Right lobe of liver (tissue), 6 donors: ENCODE measurements at regions not wholly inside any gene's neighbourhood (a gene's known extent, or its start where the extent isn't known, plus 50 kb on each side); places are given as distances from the start of the nearest gene placed in this dataset.

ENCODE experiments used
- ATAC-seq, 4 donors: fragments of 200-7000 bp; cut with Tn5 transposase; one replicate each; pipeline ENCODE4 v1.9.1; 2020; ENCODE audit warnings: mild to moderate bottlenecking in 4 of 4, moderate library complexity in 4 of 4
- DNase-seq, 3 donors: peaks; one replicate each; pipeline ENCODE4 v3.0.0-alpha.2; 2020
- H3K27ac ChIP-seq, 3 donors: fragments of 200-600 bp; one replicate each; pipeline ENCODE4 v1.8.0; 2022
- H3K27me3 ChIP-seq, 2 donors: fragments of 200-600 bp; one replicate each; pipeline ENCODE4 v1.8.0; 2022
- H3K36me3 ChIP-seq, 4 donors: fragments of 200-600 bp; sonication (generic) in 1 of 4; one replicate each; pipeline versions ENCODE4 v1.5.1 to v1.8.0; 2017 to 2022; ENCODE audit warnings: control low read depth in 1 of 4
- H3K4me1 ChIP-seq, 4 donors: fragments of 200-600 bp; sonication (generic) in 1 of 4; one replicate each; pipeline versions ENCODE4 v1.5.1 to v1.8.0; 2017 to 2022; ENCODE audit warnings: control low read depth in 1 of 4
- H3K4me3 ChIP-seq, 3 donors: fragments of 200-600 bp; one replicate each; pipeline ENCODE4 v1.8.0; 2022
- H3K9me3 ChIP-seq, 4 donors: fragments of 200-600 bp; sonication (generic) in 1 of 4; one replicate each; pipeline versions ENCODE4 v1.5.1 to v1.8.0; 2017 to 2022; ENCODE audit warnings: control low read depth in 1 of 4
- POLR2A ChIP-seq: fragments of 450-650 bp; IDR thresholded peaks from one replicate; pipeline ENCODE4 v1.6.1; 2017; ENCODE audit warnings: antibody characterized with exemption, mild to moderate bottlenecking
- WGBS: methylation state at CpG from one replicate; pipeline ENCODE4 v1.1.6; 2018; ENCODE audit warnings: low coverage, low lambda C conversion rate; ENCODE audit not compliant: insufficient coverage; ENCODE audit errors: missing lambda C conversion rate; 5-methylcytosine and 5-hydroxymethylcytosine counted together
- intact Hi-C, 2 donors: fragments of 100-400 bp; cut with DNase I; formaldehyde crosslinking; loops; one replicate each; pipeline versions ENCODE4 v1.11.2 to v1.14.1; 2022
- TF ChIP-seq, protein P1 (sequence below), 4 donors: fragments of 200-600 bp in 3 of 4; fragments of 450-650 bp in 1 of 4; IDR thresholded peaks; one replicate each; pipeline versions ENCODE4 v1.5.1 to v1.8.0; 2016 to 2022; ENCODE audit warnings: antibody characterized with exemption in 4 of 4, mild to moderate bottlenecking in 2 of 4
- donor health status: DM: no; HTN: yes; CAD: no.
- donor health status: DM: no; HTN: no; CAD: no.
- donor health status: DM: no; HTN: no; CAD: no.
- donor health status: DM: no; HTN: yes; CAD: no.
- donor health status: DM: no; HTN: yes; CAD: no.

DNA sequence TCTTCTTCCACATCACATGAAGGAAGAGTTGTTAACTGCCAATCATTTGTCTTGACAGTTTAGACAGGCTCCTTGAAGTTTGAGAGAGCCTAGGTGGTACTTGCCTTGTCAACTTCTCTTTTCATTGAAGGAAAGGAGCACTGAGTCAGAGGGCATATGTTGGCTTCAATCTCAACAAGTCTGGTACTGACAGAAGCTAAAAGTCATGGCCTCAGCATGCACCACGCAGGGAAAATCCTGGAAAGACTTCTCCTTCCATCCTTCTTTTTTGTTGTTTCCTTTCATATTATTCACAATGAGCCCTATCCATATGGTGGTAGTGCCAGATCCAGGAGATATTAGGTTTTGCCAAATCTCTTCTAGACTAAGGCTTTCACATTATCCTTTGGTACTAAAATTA lies 1272.5 kb downstream of the ROBO1 start:
- intact Hi-C loops = no loop called here
- WGBS = 38% methylated on average over 1 of the region's 1 CpG
- no peak overlapping the region for H3K4me3 ChIP-seq
- ATAC-seq (no peak), DNase-seq (no peak)
- no peaks in the 10 kb centered on the region for H3K27me3 ChIP-seq
- H3K36me3 ChIP-seq = no peaks in the 10 kb centered on the region
- no peak overlapping the region for H3K27ac ChIP-seq
- H3K4me1 ChIP-seq = no peaks in the 10 kb centered on the region
- TF ChIP-seq POLR2A = no peak
- TF ChIP-seq, protein P1, sequence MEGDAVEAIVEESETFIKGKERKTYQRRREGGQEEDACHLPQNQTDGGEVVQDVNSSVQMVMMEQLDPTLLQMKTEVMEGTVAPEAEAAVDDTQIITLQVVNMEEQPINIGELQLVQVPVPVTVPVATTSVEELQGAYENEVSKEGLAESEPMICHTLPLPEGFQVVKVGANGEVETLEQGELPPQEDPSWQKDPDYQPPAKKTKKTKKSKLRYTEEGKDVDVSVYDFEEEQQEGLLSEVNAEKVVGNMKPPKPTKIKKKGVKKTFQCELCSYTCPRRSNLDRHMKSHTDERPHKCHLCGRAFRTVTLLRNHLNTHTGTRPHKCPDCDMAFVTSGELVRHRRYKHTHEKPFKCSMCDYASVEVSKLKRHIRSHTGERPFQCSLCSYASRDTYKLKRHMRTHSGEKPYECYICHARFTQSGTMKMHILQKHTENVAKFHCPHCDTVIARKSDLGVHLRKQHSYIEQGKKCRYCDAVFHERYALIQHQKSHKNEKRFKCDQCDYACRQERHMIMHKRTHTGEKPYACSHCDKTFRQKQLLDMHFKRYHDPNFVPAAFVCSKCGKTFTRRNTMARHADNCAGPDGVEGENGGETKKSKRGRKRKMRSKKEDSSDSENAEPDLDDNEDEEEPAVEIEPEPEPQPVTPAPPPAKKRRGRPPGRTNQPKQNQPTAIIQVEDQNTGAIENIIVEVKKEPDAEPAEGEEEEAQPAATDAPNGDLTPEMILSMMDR (IDR thresholded peaks at IDR 0.05) = no peak
- no peaks in the 10 kb centered on the region for H3K9me3 ChIP-seq

DNA sequence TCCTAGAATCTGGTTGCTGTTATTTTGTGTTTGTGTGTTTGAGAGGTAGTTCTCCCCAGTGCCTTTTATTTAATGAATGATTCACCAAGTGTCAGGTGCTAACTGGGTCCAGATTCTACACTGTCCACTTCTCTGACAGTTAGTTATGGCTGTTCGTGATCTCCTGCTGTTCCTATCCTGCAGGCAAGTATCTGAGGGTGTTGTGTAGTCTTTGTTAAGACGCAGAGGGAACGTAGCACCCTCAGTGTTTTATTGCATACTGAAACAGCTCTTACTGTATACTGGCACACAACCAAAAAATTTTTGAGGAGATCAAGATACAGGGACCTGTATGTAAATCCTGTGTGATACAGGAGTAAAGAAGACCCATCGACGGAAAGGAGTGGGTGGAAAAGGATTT lies 1271.3 kb downstream of the ROBO1 start:
- intact Hi-C loops = no loop called here
- ATAC-seq (no peak), DNase-seq (no peak)
- no peaks in the 10 kb centered on the region for H3K27me3 ChIP-seq
- H3K9me3 ChIP-seq = no peaks in the 10 kb centered on the region
- no peak overlapping the region for H3K4me3 ChIP-seq
- no peaks in the 10 kb centered on the region for H3K36me3 ChIP-seq
- 80% methylated on average over 5 of the region's 5 CpGs for WGBS
- no peak overlapping the region for H3K27ac ChIP-seq
- TF ChIP-seq POLR2A = no peak
- TF ChIP-seq, protein P1 (IDR thresholded peaks at IDR 0.05) = no peak
- peaks cover 0 to 3% (median 0%) of the 10 kb centered on the region in 4 donors for H3K4me1 ChIP-seq

GRCh38 chr3:78497021-78497420 lies 1270.8 kb downstream of the ROBO1 start:
- ATAC-seq (no peak), DNase-seq (no peak)
- no peak overlapping the region for H3K4me3 ChIP-seq
- no peaks in the 10 kb centered on the region for H3K36me3 ChIP-seq
- peaks cover 0 to 3% (median 0%) of the 10 kb centered on the region in 4 donors for H3K4me1 ChIP-seq
- TF ChIP-seq, protein P1 (IDR thresholded peaks at IDR 0.05) = no peak
- no peak for TF ChIP-seq POLR2A
- H3K27me3 ChIP-seq = no peaks in the 10 kb centered on the region
- H3K9me3 ChIP-seq = no peaks in the 10 kb centered on the region
- intact Hi-C loops = no loop called here
- H3K27ac ChIP-seq = no peak overlapping the region
- 42% methylated on average over 2 of the region's 4 CpGs for WGBS

DNA sequence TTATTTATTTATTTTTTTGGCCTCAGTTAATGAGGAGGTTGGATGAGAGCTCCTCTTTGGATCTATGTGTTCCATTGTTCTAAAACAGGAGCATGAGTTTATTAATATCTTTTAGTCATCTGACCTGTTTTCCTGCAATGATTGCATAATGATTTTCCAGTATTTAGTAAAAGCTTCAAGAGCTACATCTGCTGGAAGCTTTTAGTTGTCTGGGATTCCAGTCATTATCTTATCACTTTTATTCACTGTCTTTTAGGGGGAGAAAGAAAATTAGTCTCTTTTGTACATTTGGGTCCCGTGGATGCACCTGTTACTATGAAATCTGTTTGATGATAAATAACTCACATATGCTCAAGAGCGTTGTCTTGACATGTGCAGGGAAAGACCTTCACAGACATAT lies 1270.0 kb downstream of the ROBO1 start:
- H3K4me3 ChIP-seq = no peak overlapping the region
- intact Hi-C loops = no loop called here
- no peaks in the 10 kb centered on the region for H3K36me3 ChIP-seq
- WGBS = 52% methylated on average over 2 of the region's 2 CpGs
- TF ChIP-seq, protein P1 (IDR thresholded peaks at IDR 0.05) = no peak
- TF ChIP-seq POLR2A = no peak
- H3K27ac ChIP-seq = no peak overlapping the region
- ATAC-seq = no peak
- DNase-seq = no peak
- H3K27me3 ChIP-seq = no peaks in the 10 kb centered on the region
- H3K9me3 ChIP-seq = no peaks in the 10 kb centered on the region
- peaks cover 0 to 3% (median 0%) of the 10 kb centered on the region in 4 donors for H3K4me1 ChIP-seq

DNA sequence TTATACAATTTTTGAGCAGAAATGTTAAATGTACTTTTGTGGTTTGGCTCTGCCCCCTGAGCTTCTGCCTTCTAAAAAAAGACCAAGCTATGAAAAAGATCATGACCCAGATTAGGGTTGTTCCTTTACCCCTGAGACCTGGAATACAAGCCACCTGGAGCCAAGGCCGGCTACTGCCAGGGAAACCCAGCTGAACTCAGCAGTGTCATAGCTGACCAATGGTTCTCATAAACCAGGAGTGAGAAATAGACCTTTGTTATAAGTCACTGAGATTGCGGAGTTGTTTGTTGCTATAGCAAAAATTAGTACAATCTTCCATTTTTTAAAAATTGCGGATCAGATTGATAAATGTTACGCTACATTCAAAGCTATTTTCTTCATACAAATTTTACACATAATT lies 1261.7 kb downstream of the ROBO1 start:
- H3K4me3 ChIP-seq = no peak overlapping the region
- intact Hi-C loops = no loop called here
- ATAC-seq (peak in 1 of 4 donors; percentile 21), DNase-seq (no peak)
- H3K4me1 ChIP-seq = peaks cover 0 to 18% (median 0%) of the 10 kb centered on the region in 4 donors
- no peak overlapping the region for H3K27ac ChIP-seq
- WGBS = 60% methylated on average over 4 of the region's 4 CpGs
- H3K36me3 ChIP-seq = no peaks in the 10 kb centered on the region
- H3K9me3 ChIP-seq = no peaks in the 10 kb centered on the region
- TF ChIP-seq, protein P1 (IDR thresholded peaks at IDR 0.05) = no peak
- TF ChIP-seq POLR2A = no peak
- H3K27me3 ChIP-seq = no peaks in the 10 kb centered on the region
